NCI-H446 (cell line): ENCODE measurements at regions not wholly inside any gene's neighbourhood (a gene's known extent, or its start where the extent isn't known, plus 50 kb on each side); places are given as distances from the start of the nearest gene placed in this dataset.
"Not testable (repeated sequence)": the region's sequence is repeated elsewhere in the genome, so short reads cannot be mapped to it uniquely, and the experiment has no call there.

Source experiments
- DNase-seq, 2 experiments: peaks; one replicate each; lab custom pipeline; 2025; lab: John Stamatoyannopoulos, UW

GRCh38 chr20:57786304-57786932, 76.6 kb upstream of the PMEPA1 start:
- DNase-seq = no peak

- DNase-seq = no peak
These were observed 75.9 kb upstream of the PMEPA1 start for GRCh38 chr20:57785720-57786119.

- no peak for DNase-seq
These were observed 75.2 kb upstream of the PMEPA1 start for GRCh38 chr20:57785061-57785460.

- DNase-seq = no peak
These were observed 74.4 kb upstream of the PMEPA1 start for GRCh38 chr20:57783956-57784837.

GRCh38 chr20:57783196-57783595, 73.4 kb upstream of the PMEPA1 start:
- DNase-seq = no peak

GRCh38 chr20:57782631-57783041, 72.8 kb upstream of the PMEPA1 start:
- no peak for DNase-seq

GRCh38 chr20:57781901-57782300, 72.1 kb upstream of the PMEPA1 start:
- no peak for DNase-seq

- DNase-seq = no peak
These were observed 71.1 kb upstream of the PMEPA1 start for GRCh38 chr20:57780906-57781305.

- DNase-seq = no peak
These were observed 70.6 kb upstream of the PMEPA1 start for GRCh38 chr20:57780398-57780797.

GRCh38 chr20:57779401-57780003, 69.7 kb upstream of the PMEPA1 start:
- DNase-seq = no peak

GRCh38 chr20:57777911-57778310, 68.1 kb upstream of the PMEPA1 start:
- DNase-seq = no peak

GRCh38 chr20:57774951-57775350, 65.1 kb upstream of the PMEPA1 start:
- DNase-seq = no peak

- no peak for DNase-seq
These were observed 64.5 kb upstream of the PMEPA1 start for GRCh38 chr20:57774111-57774880.

- DNase-seq = no peak
These were observed 63.4 kb upstream of the PMEPA1 start for GRCh38 chr20:57773059-57773815.

- no peak for DNase-seq
These were observed 62.6 kb upstream of the PMEPA1 start for GRCh38 chr20:57772349-57772964.

- no peak for DNase-seq
These were observed 61.3 kb upstream of the PMEPA1 start for GRCh38 chr20:57770852-57771720.

- not testable (repeated sequence) for DNase-seq
These were observed 60.6 kb upstream of the PMEPA1 start for GRCh38 chr20:57770401-57770800.

- no peak for DNase-seq
These were observed 59.9 kb upstream of the PMEPA1 start for GRCh38 chr20:57769756-57770155.

GRCh38 chr20:57768519-57768918, 58.7 kb upstream of the PMEPA1 start:
- no peak for DNase-seq

GRCh38 chr20:57767441-57767840, 57.6 kb upstream of the PMEPA1 start:
- no peak for DNase-seq
